ENCODE measurements at regions not wholly inside any gene's neighbourhood (a gene's known extent, or its start where the extent isn't known, plus 50 kb on each side); places are given as distances from the start of the nearest gene placed in this dataset.

GRCh38 chr2:210955591-210955990, 399.2 kb downstream of the CPS1 start:
- POLR2A ChIA-PET = no interaction called here
- DNase-seq (ENCODE audit: low read depth, low spot score) (peak; percentile 15), ATAC-seq (peak; percentile 72)
- Histone ChIP-seq H4K20me1 (ENCODE audit: insufficient read depth) (no peaks in the 10 kb centered on the region), H3K27me3 (ENCODE audit: insufficient read depth, low read length) (no peaks in the 10 kb centered on the region), H3K4me1 (ENCODE audit: control insufficient read depth in 1 of 2, insufficient read depth in 2 of 2, low read length in 2 of 2) (peaks cover 0 to 5% of the 10 kb centered on the region in 2 experiments; a peak in 1 of 4 replicates), H2AFZ (ENCODE audit: low read depth, low read length, poor library complexity, severe bottlenecking) (peak overlapping the region; percentile 66), H3K9me2 (ENCODE audit: insufficient read depth) (no peaks in the 10 kb centered on the region), H3K4me3 (replicated peaks in 1 of 2; ENCODE audit: low read depth in 1 of 2, low read length in 2 of 2) (no peak overlapping the region), H3K9ac (ENCODE audit: low read length) (no peak overlapping the region), H3K27ac (ENCODE audit: low read depth, low read length) (no peak overlapping the region), H3K79me2 (ENCODE audit: insufficient read depth, low read length) (no peaks in the 10 kb centered on the region), H3K4me2 (ENCODE audit: low read length) (peak overlapping the region; percentile 17; the same call in 1 of the 2 replicates), H3K9me3 (ENCODE audit: control insufficient read depth in 1 of 2, insufficient read depth in 1 of 2, low read depth in 1 of 2, low read length in 2 of 2) (no peaks in the 10 kb centered on the region), H3K36me3 (ENCODE audit: control insufficient read depth in 1 of 2, insufficient read depth in 2 of 2, low read length in 2 of 2) (no peaks in the 10 kb centered on the region)
- intact Hi-C loops (cut with micrococcal nuclease) = no loop called here
- CTCF ChIA-PET = no interaction called here
- RAD21 ChIA-PET (ENCODE audit: low non-redundant PET in 1 of 2, low total read pairs in 2 of 2, uncharacterized antibody in 2 of 2, unreplicated experiment in 2 of 2) = no interaction called here
- TF ChIP-seq CEBPB (IDR thresholded peaks at IDR 0.05; ENCODE audit: low read depth) (peak; percentile 27; the same call in 1 of the 2 replicates), FOSL1 (IDR thresholded peaks at IDR 0.05; ENCODE audit: low read depth) (peak; percentile 74), ZFX (IDR thresholded peaks at IDR 0.05) (no peak), CBX3 (IDR thresholded peaks at IDR 0.05; ENCODE audit: low read depth) (0 out of 2 replicates have a peak, but pooled peaks have one; percentile 33), POLR2A (IDR thresholded peaks at IDR 0.05; ENCODE audit: borderline replicate concordance, extremely low read depth, insufficient read depth, insufficient read length) (no peak), ZNF274 (IDR thresholded peaks at IDR 0.05; ENCODE audit: low read depth, low read length) (no peak), JUND (IDR thresholded peaks at IDR 0.05) (peak; percentile 37), SP1 (IDR thresholded peaks at IDR 0.05; ENCODE audit: low read depth) (peak; percentile 26; the same call in 1 of the 2 replicates)
- no TSS peak for BruUV-seq (replicated peaks)

- ChIA-PET POLR2A (no interaction called here), RAD21 (ENCODE audit: low non-redundant PET in 1 of 2, low total read pairs in 2 of 2, uncharacterized antibody in 2 of 2, unreplicated experiment in 2 of 2) (no interaction called here), CTCF (no interaction called here)
- no peaks in the 10 kb centered on the region for H3K9me2 ChIP-seq (ENCODE audit: insufficient read depth)
- H3K79me2 ChIP-seq (ENCODE audit: insufficient read depth, low read length) = no peaks in the 10 kb centered on the region
- H3K9ac ChIP-seq (ENCODE audit: low read length) = no peak overlapping the region
- peaks cover 0 to 5% of the 10 kb centered on the region in 2 experiments; a peak in 1 of 4 replicates for H3K4me1 ChIP-seq (ENCODE audit: control insufficient read depth in 1 of 2, insufficient read depth in 2 of 2, low read length in 2 of 2)
- H4K20me1 ChIP-seq (ENCODE audit: insufficient read depth) = no peaks in the 10 kb centered on the region
- no peak overlapping the region for H3K27ac ChIP-seq (ENCODE audit: low read depth, low read length)
- intact Hi-C loops (cut with micrococcal nuclease) = no loop called here
- H3K4me2 ChIP-seq (ENCODE audit: low read length) = no peak overlapping the region
- BruUV-seq (replicated peaks) = no TSS peak
- DNase-seq (ENCODE audit: low read depth, low spot score) = no peak
- no peaks in the 10 kb centered on the region for H3K27me3 ChIP-seq (ENCODE audit: insufficient read depth, low read length)
- H3K9me3 ChIP-seq (ENCODE audit: control insufficient read depth in 1 of 2, insufficient read depth in 1 of 2, low read depth in 1 of 2, low read length in 2 of 2) = no peaks in the 10 kb centered on the region
- H2AFZ ChIP-seq (ENCODE audit: low read depth, low read length, poor library complexity, severe bottlenecking) = no peak overlapping the region
- no peak overlapping the region for H3K4me3 ChIP-seq (replicated peaks in 1 of 2; ENCODE audit: low read depth in 1 of 2, low read length in 2 of 2)
- no peak for ATAC-seq
- H3K36me3 ChIP-seq (ENCODE audit: control insufficient read depth in 1 of 2, insufficient read depth in 2 of 2, low read length in 2 of 2) = no peaks in the 10 kb centered on the region
- TF ChIP-seq RAD21 (IDR thresholded peaks at IDR 0.05; ENCODE audit: low read depth) (no peak), REST (IDR thresholded peaks at IDR 0.05; ENCODE audit: low read depth) (no peak), POLR2AphosphoS5 (IDR thresholded peaks at IDR 0.05; ENCODE audit: low read depth, low read length) (no peak), JUND (IDR thresholded peaks at IDR 0.05) (no peak), CEBPB (IDR thresholded peaks at IDR 0.05; ENCODE audit: low read depth) (no peak), SP1 (IDR thresholded peaks at IDR 0.05; ENCODE audit: low read depth) (no peak), TCF7L2 (IDR thresholded peaks at IDR 0.05; ENCODE audit: borderline replicate concordance, extremely low read depth, insufficient read depth, insufficient read length) (no peak), YY1 (IDR thresholded peaks at IDR 0.05; ENCODE audit: extremely low read depth, insufficient replicate concordance, low read depth, low read length) (no peak), SIN3A (IDR thresholded peaks at IDR 0.05; ENCODE audit: low read depth) (no peak), ZBTB33 (IDR thresholded peaks at IDR 0.05; ENCODE audit: extremely low read depth, insufficient replicate concordance, low read length) (no peak)
Observed at GRCh38 chr2:210956101-210956500, 399.7 kb downstream of the CPS1 start.

All from HCT116 (cell line).